GM21515 (cell line): ENCODE measurements at regions not wholly inside any gene's neighbourhood (a gene's known extent, or its start where the extent isn't known, plus 50 kb on each side); places are given as distances from the start of the nearest gene placed in this dataset.
"Not testable (repeated sequence)": the region's sequence is repeated elsewhere in the genome, so short reads cannot be mapped to it uniquely, and the experiment has no call there.

Source experiments
- ATAC-seq: cut with Tn5 transposase; IDR thresholded peaks from one replicate; pipeline ENCODE4 v1.9.1; 2021; ENCODE audit not compliant: unreplicated experiment

DNA sequence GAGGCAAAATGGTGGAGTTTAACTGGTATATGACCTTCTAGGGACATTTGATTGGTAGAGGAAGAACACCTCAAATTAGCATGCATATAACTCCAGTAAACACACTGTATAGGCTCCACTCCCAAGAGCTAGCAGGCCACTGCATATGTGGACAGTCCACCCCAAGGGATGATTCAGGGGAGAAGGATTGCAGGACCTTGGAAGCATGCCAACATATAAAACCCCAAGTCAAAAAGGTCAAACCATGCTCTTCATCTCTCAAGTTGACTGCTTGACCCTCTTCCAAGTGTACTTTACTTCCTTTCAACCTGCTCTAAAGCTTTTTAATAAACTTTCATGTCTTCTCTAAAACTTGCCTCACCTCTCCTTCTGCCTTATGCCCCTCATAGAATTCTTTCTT lies 459.9 kb upstream of the CCDC179 start:
- ATAC-seq, result no peak

DNA sequence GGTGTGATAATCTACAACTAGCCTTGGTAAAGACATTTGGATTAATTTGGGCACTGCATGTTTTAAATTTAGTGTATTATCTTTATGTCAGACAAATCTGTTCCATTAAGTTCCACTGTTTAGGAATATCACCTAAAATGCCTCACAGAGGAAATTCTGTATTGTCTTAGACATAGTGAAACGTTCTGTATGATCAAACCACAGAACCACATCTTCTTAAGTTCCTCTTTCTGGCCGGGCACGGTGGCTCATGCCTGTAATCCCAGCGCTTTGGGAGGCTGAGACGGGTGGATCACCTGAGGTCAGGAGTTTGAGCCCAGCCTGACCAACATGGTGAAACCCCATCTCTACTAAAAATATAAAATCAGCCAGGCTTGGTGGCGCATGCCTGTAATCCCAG lies 475.3 kb upstream of the CCDC179 start:
- not testable (repeated sequence) for ATAC-seq

DNA sequence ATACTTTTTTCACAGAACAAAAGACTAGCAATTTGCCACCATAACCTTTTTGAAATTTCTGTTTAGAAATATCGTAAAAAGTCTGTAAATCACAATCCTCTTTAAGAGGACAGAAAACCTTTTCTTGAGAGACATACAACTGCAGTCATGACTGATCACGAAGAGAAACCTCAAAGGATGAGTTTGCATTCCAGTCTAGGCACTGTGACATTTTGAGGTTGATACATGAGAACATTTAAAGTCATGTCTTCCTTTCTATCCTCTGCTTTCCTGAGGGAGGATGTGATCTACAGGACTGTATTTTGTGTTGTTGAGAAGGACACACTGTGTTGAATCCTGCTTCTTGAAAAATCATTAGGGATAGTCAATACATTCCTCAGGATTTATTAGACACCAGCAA lies 476.7 kb upstream of the CCDC179 start:
- ATAC-seq, result no peak

DNA sequence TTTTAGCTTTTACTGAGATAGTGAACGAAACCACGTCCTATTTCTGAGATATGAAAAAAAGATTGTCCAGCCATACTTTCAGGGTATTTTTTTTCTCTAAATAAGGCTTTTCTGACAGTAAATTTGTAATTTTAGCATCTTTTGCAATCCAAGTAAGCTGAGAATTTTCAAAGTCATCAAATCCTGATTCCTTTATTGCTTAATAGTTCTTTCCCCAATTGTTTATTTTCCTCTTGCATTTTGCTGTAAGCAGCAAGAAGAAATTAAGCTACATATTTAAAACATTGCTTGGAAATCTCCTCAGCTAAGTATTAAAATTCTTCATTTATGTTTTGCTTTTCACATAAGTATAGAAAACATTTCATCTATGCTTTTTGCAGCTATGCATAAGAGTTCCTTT lies 493.3 kb upstream of the CCDC179 start:
- ATAC-seq, result no peak

DNA sequence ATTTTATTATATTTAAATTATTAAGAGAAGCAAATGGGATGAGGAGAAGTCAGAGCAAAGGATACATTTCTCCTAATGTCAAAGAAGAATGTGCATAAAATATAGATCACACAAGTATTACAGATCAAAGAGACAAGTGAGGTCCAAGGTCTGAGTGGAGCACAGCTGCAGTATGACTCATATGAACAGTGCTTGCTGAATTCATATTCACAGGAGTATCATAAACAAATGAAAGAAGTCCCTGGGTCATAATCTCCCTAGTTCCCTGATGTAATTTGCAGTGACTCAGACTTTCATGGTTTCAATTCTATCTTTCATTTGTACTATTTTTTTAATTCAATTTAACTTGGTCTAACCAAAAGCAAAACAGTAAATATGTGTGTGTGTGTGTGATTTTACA lies 499.0 kb upstream of the CCDC179 start:
- ATAC-seq, result no peak

DNA sequence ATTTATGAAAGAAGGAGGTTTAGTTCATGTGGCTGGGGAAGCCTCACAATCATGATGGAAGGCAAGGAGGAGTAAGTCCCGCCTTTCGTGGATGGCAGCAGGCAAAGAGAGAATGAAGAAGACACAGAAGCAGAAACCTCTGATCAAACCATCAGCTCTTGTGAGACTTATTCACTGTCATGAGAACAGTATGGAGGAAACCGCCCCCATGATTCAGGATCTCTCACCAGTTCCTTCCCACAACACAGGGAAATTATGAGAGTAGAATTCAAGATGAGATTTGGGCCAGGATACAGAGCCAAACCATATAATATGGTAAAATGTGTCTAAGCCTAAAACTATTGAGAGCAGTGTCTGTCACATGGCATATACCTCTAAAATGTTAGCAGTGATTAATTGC lies 503.8 kb upstream of the CCDC179 start:
- ATAC-seq, result no peak

DNA sequence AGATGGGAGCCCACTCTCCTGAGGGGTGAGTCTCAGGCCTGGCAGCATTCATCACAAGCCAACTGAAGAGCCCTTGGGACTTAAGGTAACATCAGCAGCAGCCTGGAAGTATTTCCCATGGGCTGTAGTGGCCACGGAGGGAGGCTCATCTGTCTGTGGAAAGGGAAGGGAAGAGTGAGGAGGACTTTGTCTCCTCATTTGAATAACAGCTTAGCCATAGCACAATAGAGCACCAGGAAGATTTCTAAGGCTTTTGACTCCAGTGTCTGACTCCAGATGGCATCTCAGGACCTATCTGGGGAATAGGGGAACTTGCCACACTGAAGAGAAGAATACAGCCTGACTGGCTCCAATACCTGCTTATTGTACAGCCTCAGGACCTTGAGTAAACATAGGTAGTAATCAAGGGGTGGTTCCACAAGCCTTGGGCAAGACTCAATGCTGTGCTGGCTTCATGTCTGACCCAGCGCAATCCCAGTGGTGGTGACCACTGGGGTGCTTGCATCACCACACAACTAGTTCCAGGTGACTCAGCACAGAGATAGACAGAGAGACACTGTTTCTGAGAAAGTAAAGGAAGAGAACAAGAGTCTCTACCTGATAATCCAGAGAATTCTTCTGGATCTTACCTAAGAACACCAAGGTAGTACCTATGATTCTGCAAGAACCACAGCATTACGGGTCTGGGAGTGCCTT lies 510.5 kb upstream of the CCDC179 start:
- ATAC-seq, result no peak

DNA sequence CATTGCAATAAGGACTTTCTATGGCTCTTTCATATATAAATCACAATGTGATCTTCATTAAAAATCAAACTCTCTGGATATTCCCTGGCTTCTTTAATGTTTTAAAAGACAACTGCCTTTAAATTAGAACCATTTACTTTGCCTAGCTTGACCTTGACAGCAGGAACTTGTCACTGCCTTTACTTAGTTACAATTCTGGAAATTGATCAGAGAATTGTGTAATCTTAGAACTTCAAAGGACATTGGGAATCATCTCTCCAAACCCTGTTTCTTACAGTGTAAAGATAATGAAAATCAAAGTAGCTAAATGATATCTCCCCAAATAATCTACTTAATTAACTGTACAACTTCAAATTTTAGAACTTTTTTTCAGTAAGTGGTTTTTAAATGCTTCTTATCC lies 517.6 kb upstream of the CCDC179 start:
- ATAC-seq, result no peak

DNA sequence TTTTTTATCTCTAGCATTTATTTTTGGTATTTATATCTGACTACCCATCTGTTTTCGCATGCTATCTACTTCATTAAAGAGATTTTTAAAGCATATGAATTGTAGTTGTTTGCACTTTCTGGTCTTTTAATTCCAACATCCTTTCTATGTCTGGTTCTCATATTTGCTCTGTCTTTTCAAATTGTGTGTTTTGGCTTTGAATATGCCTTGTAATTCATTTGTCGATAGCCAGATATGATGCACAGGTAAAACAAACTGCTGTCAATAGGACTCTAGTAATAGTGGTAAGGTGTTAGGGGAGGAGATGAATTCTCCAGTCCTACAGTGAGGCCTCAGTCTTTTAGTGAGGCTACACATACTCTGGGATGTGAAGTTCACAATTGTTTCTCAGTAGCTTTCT lies 530.8 kb upstream of the CCDC179 start:
- no peak for ATAC-seq

DNA sequence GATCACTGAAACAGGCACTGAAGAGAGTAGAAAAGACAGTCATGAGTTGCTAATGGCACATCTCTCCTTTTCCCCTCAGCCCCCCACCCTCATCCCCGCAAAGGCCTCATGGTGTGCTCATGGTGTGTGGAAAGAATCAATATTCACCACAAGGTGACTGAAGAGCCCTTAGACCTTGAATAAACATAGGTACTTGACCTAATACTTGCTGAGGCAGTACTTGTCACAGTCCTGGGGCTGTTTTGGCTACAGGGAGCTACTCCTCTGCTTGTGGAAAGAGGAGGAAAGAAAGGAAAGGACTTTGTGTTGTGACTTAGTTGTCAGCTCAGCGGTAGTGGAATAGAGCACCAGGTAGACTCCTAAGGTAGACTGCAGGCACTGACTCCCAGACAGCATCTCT lies 537.8 kb upstream of the CCDC179 start:
- no peak for ATAC-seq

DNA sequence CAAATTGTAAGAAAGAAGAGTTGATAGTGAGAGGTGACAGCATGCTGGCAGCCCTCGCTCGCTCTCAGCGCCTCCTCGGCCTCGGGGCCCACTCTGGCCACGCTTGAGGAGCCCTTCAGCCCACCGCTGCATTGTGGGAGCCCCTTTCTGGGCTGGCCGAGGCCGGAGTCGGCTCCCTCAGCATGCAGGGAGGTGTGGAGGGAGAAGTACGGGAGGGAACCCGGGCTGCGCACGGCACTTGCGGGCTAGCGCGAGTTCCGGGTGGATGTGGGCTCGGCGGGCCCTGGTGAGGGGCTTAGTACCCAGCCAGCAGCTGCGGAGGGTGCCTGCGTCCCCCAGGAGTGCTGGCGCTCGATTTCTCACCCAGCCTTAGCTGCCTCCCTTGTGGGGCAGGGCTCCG lies 539.7 kb upstream of the CCDC179 start:
- no peak for ATAC-seq

DNA sequence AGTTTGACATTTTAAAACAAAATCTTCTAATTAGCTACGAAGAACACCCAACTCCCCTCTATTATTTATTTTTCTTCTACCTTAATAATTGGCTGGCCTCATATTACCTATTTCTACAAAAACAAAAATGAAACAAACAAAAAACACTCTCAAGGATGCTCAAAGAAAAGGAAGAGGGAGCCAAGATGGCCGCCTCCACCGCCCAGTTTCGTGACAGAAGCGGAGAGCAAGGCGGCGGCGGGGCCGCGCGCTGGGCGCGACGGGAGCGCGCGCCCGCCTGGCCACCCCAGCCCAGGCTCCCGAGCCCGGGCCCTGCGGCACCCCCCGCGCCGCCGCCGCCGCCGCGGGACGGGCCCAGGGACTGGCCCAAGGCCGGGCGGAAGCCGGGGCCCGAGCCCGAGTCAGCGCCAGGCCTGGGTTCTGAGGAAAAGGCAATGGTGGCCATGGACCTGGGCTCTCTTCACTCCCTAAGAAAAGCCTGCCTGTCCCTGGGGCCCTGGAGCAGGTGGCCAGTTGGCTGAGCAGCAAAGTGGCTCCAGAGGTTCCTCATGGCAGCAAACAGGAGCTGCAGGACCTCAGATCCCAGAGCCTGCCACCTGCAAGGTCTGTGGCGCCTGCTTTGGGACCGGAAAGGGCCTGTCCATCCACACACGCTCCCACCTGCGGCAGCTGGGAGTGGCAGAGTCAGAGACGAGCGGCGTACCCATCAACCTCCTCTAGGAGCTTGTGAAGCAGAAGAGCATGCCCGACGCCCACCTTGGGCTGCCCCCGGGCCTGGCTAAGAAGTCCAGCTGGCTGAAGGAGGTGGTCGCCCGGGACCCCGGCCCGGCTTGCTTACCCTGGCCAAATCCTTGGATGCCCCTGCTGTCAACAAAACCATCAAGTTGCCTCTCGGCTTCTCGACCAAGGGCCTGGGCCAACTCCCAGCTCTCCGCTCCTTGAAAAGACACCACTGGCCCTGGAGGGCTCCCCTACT lies 543.2 kb upstream of the CCDC179 start:
- no peak for ATAC-seq

DNA sequence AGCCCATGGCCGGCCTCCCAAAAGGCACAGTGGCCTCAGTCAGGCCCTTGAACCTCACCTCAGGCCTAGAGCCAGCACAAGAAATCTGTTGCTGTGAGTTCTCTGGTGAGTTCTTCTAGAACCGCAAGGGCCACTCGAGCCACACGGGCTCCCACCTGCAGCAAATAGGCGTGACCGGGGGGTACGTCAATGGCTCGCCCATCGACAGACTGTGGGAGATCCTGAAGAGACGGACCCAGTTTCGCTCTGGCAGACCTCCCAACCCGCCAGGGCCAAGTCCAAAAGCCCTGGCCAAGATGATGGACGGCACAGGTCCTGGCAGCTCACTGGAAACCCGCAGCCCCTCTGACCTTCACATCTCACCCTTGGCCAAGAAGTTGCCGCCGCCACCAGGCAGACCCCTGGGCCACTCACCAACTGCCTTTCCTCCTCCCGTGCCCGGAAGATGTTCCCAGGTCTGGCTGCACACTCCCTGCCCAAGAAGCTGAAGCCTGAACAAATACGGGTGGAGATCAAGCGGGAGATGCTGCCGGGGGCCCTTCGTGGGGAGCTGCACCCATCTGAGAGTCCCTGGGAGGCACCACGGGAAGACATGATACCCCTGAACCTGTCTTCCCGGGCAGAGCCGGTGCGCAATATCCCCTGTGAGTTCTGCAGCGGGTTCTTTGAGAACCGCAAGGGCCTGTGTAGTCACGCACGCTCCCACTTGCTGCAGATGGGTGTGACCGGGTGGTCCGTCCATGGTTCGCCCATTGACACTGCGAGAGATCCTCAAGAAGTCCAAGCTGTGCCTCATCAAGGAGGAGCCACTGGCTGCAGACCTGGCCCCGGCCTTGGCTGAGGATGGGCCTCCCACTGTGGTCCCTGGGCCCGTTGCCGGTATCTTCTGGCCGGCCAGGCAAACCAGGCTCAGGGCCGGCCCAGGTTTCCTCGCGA lies 544.2 kb upstream of the CCDC179 start:
- ATAC-seq, result no peak

DNA sequence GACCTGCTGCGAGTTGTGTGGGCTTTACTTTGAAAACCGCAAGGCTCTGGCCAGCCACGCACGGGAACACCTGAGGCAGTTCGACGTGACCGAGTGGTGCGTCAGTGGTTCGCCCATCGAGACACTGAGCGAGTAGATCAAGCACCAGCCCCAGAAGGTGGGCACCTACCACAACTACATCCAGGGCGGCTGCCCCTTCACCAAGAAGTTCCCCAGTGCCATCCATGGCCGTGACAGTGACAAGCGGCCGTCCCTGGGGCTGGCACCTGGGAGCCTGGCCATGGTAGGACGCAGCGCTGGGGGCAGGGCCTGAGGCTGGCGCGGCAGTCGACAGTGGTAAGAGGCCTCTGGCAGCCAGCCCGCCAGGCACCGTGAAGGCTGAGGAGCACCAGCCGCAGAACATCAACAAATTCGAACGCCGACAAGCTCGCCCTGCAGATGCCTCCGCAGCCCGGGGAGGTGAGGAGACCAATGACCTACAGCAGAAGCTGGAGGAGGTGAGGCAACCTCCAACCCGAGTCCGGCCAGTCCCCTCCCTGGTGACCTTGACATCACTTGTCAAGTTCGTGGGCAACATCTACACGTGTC lies 545.2 kb upstream of the CCDC179 start:
- ATAC-seq, result no peak

DNA sequence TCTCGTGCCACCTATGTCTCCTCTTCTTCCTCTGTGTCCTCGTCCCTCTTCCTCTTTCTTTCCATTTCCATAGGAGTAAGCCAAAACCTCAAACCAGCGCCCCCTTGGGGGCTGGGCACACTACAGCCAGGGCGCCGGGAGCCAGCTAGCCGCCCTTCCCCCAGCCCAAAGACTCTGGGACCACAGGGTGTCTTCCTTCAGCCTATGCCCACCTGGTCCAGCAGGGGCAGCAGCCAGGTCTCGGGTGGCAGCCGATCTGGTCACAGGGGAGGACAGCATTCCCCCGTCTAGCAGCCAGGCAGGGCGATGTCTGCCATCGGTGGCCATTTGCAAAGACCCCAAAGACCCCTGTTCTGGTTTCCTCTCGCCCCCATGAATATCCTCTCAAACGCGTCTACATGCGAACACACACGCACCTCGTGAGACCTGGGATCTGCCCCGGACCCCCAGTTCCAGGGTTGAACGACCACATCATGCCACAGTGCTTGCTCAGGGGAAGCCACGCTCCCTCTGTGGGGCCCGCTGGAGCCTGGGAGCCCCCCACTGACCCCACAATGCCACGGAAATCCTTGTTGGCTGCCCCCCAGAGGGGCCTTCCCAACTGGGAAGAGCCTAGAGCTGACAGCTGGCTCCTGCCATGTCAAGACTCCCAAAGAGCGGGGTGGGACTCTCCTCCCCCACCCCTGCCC lies 546.0 kb upstream of the CCDC179 start:
- ATAC-seq, result no peak

DNA sequence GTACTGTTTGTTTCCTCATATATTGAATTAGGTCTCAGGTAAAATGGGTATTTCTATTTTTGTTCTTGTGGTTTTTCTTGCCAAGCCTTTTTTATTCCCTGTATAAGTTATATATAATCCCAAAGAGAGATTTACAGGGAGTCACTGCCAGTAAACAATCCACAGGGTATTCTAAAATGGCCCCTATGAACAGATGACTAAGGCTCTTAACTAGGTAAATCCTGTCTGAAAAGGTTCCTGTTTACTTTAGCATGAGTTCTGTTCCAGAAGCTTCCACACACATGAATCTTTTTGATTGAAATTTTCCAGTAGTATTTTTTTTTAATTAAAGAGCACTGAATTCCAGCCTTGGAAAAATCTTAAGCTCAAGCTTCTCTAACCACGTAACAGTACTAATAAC lies 552.8 kb upstream of the CCDC179 start:
- no peak for ATAC-seq

DNA sequence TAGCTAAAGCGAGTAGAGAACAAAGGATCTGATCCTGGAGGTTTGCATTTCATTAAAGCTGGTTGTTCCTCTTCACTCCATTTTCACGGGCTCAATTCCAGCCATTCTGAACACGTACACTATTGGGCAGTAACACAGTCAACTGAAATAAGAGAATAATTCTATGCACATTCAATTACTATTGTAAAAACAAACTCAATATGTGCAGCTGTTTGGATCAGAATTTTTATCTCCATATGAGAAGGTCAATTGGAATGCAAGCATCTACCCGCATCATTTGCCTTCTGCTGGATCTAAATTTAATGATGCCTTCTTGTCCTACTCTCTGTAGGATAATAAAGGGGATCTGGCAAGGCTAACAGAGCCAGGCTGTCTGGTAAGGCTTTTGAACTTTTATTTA lies 562.8 kb upstream of the CCDC179 start:
- ATAC-seq, result no peak

DNA sequence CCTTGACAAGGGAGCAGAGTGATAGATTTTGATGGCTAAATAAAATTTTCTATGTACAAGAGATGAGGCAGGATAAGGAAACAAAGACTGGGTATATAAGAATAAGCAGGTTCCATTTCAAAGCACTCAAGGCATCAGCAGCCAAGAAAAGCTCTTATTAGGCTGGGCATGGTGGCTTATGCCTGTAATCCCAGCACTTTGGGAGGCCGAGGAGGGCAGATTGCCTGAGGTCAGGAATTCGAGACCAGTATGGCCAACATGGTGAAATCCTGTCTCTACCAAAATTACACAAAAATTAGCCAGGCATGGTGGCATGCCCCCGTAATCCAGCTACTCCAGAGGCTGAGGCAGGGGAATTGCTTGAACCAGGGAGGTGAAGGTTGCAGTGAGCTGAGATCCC lies 563.4 kb upstream of the CCDC179 start:
- no peak for ATAC-seq

DNA sequence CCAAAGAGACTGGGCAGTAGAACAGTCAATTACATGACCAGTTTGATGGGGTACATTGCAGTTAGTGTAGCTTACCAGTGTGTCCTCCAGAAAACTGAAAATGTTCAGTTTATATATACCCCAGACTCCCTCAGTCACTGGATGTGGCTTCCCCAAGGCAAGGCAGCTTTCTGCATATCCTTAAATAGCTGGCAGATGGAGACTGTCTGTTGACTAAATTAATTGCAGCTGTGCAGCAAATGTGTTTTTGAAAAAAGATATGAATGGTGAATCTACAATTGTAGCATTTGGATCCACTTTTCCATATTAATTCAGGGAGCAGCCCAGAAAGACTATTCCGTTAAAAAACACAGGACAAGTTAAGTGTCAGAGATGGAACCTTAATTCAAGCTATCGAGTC lies 565.1 kb upstream of the CCDC179 start:
- ATAC-seq, result no peak

DNA sequence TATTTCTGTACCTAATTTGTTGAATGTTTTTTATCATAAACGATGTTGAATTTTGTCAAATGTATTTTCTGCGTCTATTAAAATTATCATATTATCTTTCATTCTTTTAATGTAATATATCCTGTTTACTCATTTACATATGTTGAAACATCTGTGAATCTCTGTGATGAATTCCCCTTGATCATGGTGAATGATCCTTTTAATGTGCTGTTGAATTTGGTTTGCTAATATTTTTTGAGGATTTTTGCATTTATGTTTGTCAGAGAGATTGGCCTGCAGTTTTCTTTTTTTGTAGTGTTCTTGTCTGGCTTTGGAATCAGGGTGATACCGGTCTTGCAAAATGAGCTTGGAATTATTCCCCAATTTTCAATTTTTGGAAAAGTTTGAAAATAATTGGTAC lies 569.3 kb upstream of the CCDC179 start:
- no peak for ATAC-seq
